OCI-M1 (cell line): ENCODE measurements at regions not wholly inside any gene's neighbourhood (a gene's known extent, or its start where the extent isn't known, plus 50 kb on each side); places are given as distances from the start of the nearest gene placed in this dataset.

Source experiments
- DNase-seq: peaks from one replicate; lab custom pipeline; 2025; lab: John Stamatoyannopoulos, UW

DNA sequence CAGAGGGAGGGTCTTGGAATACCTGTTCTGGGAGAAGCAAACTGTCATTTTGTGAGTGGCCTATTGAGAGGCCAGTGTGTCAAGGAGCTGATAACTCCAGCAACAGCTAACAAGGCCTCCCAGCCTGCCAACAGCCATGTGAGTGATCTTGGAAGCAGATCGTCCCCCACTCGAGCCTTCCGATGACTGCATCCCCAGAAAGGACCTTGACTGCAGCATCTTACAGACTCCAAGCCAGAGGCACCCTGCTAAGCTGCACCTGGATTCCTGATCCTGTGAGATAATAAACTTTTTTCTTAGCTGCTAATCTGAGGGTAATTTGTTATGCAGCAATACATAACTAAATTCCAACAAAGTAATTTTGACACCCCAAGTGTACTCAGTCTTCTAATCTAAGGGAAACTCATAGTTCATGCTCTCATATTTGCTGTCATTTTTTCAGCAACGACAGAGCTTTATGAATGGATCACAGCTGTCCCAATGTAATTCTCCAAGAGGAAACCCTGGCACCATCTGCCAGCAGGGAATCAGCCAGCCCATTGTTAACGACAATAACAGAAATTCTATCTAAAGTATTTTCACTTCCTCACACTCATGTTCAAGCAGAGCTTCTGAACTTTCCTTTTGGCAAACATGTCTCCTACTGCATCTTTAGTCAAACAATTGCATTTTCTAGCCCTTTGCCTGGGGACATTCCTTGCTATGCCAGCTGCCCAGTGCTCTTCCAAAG is 470.2 kb upstream of the BTBD3 start:
- no peak for DNase-seq

DNA sequence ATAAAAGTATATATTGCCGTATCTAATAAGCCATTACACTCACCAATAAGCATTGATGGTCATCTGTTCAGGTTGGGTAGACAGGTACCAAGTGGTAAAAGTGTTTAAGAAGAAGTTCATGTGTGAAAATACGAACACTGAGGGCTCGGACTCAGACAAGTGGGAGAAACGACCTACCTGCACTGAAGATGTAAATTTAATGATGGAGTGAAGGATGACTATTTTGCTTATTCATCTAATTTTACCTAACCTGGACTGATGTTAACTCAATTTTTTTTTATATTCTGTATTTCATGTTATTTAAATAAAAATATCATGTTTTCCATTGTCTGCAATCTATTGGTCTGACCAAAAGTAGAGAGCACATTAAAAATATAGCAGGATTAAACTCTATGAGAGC is 469.1 kb upstream of the BTBD3 start:
- no peak for DNase-seq

DNA sequence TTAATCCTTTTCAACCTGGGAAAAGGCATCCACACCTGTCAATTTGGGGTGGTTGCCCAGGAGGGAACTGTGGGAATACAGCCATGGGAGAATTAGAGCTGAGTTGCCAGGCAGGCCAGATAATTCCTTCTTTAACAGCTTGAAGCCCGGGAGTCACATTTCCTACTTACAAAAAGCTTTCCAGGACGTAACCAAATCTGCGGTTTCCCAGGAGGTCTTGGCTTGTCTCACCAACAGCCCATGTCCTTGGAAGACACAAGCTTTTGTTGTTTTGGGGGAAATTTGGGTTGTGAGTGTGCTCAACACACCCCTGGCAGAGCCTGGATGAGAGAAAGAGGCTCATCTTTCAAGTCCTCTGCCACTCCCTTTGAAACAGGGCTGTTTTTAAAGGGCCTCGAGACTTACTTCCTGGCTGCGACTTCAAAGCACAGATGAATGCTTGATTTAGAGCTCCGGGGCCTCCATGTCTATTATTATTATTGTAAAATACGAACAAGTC is 465.9 kb upstream of the BTBD3 start:
- DNase-seq: no peak

DNA sequence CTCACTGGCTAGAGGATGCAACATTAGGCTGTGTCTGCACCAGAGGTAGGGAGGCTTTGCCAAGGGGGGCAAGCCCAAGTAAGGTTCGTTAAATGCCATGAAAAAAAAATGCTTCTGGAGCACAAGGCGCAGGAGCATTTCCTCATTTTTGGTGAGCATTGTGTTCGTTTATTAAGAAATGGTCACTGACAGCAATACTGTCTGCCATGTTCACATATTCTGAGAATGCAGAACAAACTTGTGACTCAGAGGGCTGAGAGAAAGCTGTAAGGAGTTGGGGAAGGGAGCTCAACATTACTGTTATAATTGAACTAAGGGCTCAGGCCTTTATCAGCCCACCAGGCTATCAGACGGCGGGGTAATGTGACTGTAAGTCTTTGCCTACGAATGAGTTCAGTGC is 465.4 kb upstream of the BTBD3 start:
- no peak for DNase-seq

DNA sequence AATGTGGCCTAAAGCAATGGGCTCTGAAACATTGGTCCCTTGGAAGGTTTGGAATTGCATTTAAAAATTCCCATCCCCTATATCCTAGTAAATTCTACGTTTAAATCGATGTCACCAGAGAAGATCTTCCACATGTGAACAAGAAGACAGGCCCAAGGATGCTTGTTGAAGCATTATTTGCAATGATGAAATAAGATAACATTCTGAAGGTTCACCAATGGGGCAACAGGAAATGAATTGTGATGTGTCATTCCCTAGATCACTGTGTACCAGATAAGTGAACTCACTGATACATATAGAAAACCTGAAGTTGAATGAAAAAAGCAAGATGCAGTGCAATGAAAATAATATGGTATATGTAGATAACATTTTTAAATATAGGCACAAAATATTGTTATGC is 464.3 kb upstream of the BTBD3 start:
- peak; percentile 59 for DNase-seq

DNA sequence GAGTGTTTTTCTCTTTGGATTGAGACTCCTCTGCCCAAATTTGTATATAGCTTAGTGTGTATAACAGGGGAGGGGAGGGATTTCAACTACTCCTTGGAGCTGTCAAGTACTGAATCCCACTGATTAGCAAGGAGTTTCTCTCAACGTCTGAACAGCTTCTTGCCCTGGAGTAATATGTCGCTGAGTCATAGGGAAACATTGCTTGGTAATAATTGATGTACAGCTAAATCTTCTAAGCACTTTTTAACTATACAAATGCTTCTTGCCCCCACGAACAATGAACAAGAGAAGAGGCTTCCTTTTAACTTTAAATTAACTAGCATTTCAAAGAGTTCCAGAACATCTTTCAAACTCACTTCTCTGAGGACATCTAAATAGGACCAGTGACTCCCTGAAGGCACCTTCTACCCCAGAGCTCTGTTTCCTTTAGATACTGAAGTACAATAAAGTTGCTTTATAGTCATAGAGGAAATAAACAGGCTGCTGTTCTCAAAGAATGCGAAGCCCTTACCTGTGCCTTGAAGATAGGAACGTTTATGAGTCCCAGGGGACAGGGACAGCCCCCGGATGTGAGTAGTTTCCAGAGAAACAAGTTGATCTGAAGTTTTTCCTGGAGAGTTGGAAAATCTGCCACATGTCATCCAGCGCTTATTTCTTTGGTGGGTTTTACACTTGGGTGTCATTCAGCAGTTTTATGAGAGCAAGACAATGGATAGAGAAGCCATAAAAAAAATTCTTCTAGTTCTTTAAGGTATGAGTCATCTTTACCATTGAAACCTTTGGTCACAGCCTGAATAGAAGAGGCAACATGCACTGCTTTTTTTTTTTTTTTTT is 462.5 kb upstream of the BTBD3 start:
- peak; percentile 40 for DNase-seq

DNA sequence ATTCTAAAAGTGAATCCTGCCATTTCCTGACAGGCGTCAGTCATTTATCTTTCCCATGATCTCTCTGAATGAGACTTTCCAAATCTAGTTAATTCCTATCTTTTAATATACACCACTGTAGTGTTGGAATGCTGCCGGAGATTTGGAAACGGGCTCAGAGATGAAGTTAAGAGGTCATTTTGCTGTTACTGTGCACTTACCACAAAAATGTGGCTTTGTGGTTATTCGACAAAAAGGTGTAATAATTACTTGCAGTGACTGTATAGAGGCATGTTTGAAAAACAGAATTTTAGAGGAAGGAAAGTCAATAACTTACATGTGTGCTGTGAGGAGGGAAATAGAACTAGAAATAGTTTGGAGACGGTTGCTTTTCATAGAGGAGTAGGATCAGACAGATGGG is 460.2 kb upstream of the BTBD3 start:
- peak; percentile 9 for DNase-seq

DNA sequence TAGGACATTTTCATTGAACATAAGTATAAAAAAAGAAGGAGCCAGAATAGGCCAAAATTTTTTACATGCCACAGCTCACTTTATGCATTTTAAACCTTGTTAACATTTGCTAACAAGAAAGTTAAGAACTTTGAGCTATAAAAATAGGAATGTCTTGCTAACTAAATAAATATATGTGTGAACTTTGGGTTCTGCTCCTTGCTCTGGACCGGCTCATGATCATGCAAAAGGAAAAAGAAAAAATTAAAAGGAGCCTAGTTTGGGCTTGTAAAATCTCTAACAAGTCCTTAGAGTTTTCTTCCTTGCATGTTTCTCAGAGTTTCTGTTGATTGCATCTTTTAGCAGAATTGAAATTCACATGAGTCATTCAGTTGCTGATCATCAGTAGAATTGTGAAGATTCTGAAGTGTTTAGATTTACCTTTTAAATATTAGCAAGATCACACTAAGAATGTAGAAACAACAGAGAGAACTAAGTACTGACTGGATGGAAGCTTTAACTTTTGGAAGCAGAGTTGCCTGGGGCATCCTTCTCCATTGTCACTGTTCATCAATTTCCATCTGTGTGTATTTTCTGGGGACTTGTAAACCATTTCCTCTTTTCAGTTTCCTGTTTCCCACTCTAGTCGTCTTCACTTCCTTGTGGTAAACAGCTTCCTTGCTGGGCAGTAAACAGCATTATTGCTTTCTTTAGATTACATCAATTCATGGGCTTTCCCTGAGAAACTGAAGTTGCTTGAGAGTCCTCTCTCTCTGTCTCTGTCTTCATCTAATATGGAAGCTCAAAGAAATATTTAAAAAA is 458.4 kb upstream of the BTBD3 start:
- DNase-seq: peak; percentile 71

DNA sequence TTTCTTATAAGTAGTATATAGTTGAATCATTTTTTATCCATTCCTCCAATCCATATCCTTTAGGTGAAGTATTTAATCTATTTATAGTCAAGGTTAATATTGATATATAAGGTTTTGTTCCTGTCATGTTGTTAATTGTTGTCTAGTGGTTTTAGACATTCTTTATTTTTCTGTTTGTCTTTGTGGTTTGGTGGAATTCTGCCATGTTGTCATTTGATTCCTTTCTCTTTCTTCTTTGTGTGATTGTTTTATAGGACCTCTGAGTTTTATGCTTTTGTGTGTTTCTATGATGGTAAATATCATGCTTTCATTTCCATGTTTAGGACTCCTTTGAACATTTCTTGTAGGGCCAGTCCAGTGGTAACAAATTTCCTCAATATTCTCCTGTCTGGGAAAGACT is 450.3 kb upstream of the BTBD3 start:
- no peak for DNase-seq

DNA sequence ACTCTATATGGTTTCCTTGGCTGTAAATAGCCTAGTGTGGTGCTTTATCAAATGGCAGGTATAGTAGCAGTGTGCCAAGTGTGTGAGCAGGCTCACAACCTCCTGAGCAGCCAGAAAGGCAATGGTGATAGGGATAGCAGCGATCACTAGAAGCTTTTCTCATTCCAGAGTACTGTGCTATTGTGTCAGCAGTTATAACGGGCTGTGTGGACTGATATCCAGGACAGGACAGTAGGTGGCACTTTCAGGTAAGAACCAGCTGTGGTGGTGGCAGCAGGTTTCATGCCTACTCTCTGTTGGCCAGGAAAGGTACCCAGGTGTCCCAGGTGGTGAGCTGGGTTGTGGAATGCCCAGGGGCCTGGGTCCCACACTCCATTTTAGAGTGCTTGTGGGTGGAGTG is 448.8 kb upstream of the BTBD3 start:
- no peak for DNase-seq

DNA sequence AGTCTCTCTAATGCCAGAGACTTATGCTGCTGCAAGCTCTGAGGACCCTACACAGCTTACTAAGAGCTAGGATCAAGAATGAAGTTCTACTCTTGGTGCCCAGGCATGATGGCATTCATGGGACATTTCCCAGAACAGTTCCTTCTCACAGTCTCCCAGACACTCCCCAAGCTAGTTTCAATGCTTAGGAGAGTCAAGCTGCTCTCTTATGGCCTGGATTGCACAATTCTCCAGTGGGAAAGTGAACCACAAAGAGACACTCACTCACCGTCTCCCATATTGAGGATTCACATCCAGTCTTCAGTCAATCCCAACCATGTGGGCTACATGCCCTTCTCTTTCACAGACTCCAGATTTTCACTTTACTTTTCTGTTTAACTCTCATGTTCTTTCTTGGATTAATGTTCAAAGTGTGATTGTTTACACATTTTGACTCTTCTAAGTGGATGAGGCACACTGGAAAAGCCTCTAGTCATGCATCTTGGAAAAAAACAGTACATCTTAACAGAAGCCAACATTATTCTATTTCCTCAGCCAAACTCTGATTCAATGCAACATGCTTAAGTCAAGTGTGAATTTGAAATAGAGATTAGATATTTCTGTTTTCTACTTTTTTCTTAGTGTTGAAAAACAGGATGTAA is 447.8 kb upstream of the BTBD3 start:
- no peak for DNase-seq

DNA sequence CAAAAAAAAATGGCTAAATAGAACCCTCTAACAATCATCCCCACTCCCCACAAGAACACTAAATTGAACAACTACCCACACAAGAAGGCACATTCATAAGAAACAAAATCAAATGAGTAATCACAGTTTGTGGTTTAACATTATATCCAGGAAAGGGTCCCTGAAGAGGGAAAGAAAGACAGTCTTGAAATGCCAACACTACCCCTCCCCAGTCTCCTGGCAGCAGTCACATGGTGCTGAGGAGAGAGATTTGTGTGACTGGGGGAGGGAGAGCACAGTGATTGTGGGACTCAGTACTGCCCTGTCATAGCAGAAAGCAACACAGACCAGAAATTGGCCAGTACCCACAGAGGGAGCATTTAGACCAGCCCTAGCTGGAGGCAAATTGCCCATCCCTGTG is 443.7 kb upstream of the BTBD3 start:
- no peak for DNase-seq

DNA sequence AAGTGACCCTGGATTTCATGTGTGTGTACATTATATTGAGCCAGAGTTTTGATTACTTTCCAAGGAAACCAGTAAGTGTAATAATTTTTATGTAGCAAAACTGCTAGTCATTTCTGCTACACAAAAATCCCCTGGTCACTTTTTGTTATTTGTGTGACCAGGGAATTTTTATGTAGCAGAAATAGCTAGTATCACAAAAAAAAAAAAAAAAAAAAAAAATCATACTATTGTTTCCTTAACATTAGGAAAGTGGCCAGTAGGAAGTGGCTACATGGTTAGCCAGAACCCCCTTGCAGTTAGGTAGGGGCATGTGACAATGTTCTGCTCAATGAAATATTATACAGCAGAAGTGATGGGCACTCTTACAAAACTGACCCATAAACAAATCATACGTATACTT is 434.0 kb upstream of the BTBD3 start:
- no peak for DNase-seq

DNA sequence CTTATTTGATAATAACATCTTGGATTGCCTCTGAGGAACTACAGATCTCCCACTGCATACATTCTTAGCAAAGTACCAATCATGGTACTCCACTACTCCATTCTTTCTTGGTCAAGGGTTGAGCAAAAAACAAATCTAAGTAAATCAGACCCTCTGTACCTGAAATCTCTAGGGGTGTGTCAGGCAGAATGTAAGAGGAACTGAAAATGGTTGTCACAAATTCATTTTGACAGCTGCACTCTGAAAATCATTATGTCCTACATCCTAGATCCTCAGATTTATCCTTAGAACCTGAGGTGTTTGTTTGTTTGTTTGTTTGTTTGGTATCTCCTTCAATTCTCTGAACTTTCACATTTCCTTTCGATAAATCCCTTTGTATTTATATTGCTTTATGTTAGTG is 433.2 kb upstream of the BTBD3 start:
- no peak for DNase-seq

DNA sequence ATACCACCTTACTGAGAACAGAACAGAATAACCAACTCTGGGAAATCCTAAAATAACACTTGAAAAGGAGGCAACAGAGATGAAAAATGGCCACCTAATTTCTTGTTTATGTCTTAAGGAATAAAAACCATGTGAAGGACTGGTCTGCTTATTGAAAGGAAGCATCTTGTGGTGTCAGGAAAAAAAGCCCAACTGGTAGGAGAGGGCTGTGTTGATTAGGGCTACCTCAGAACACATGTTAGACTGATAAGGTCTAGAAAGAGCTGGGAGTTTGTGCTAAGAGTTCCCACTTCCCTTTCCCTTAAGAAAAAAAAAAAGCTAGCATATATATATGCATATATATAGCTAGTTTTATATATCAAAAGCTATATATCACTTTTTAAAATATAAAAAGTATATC is 425.3 kb upstream of the BTBD3 start:
- DNase-seq: peak; percentile 93

DNA sequence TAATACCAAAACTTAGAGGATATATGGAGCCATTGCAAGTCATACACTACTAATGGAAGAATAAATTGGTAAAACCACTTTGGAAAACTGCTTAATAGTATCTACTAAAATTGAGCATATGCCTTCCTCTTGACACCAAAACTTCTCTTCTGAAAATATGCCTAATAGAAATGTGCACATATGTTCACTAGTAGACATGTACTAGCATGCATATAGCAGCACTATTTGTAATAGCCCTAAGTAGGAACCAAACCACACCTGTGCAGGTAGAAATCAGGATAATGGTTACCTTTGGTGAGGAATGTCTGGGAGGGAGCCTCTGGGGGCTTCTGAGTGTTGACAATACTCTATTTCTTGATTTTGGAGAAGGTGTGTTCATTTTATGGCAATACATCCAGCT is 424.8 kb upstream of the BTBD3 start:
- DNase-seq: no peak

DNA sequence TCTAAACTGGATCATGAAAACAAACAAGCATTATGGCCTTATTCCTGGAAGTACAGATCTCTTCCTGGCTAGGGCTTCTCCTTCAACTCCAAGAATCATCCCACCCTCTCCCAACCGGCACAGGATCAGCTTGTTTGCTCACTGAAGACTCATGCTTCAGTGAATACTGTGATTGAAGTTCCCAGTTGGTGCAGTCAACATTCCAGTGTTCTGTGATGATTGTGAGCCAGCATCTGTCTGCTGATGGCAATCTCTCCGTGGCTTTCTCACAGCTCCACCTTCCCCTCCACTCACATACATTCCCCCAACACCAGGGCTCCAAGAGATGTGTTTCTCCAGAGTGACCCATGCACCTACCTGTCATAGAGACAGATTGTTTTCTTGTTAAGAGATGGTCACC is 421.3 kb upstream of the BTBD3 start:
- DNase-seq: no peak

DNA sequence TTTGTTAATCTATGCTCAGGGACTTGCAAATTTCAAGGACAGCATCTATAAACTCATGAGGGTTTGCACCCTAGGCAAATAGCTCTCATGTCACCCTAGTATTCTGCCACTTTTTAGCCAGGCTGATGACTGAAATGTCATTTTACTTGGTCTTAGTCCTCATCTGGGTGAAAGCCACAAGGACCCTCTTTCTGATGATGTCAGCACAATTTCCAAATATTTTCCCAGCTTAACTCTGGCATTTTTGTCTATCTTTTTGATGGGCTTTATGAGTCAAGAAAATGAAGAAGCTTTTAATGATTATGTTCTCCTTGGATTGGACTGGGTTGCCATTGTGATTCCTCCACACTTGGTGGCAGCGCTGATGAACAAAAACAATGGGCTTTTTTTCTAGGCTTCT is 420.1 kb upstream of the BTBD3 start:
- peak; percentile 26 for DNase-seq

DNA sequence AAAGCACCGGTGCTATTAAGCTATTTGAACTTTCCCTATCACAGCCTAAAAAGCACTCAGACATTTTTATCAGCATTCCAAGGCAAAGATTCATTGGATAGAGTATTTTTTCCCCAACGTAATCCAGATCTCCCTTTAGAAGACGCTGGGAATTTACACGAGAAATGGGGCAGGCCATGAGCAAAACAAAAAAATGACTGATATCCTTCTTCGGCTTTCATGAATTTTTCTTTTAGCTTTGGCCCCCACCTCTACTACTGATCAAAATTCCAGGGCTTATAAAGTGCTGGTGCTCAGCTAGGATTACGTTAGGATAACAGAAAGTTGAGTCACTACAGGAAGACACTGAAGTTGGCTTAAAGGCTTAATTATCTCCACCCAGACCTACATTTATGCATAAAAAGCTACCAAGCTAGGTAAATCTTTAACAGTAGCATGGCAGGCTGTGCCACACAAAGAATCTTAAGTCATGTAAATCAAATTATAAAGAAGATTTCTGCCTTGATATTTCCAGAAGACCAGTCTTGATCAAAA is 418.5 kb upstream of the BTBD3 start:
- no peak for DNase-seq

DNA sequence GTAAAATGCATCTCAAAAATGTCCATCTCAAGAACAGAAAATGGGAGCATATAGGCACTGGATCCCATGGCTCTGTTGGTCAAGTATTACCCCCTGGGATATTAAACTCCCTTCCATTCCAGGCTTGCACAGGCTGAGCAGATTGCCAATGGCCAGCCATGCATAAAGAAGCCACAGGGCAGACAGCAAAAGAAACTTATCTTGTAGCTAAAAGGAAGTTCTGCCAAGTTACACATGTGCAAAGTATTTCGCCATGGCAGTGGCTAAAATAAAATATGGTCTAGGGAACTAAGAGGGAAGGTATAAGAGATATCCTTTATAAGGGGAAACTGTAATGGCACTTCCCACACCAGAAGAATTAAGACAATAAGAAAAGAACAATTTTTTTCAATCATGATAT is 415.6 kb upstream of the BTBD3 start:
- peak; percentile 70 for DNase-seq

DNA sequence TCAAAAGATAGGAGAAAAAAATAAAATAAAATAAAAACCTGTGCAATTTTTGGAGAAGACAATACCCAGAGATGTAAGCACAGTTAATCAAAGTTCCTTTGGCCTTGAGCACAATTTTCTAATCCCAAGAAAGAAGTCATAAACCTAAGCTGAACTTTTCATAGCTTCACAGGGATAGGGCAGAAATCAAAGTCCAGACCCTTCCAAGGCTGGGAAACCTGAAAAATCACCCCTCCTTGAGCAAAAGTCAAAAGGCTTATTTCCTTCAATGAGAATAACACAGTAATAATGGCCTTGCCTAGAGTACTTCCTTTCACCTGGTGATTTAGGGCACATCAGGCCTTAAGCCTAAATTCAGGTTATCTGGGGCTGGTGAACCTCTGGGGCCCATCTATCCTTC is 415.0 kb upstream of the BTBD3 start:
- DNase-seq: no peak

DNA sequence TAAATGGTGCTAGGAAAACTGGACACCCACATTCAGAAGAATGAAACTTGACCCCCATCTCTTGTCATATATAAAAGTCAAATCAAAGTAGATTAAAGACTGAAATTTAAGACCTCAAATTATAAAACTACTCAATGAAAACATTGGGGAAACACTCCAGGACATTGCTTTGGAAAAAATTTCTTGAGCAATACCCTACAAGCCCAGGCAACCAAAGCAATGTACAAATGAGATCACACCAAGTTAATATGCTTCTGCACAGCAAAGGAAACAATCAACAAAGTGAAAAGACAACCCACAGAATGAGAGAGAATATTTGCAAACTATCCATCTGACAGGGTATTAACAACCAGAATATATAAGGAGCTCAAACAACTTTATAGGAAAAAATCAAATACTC is 407.9 kb upstream of the BTBD3 start:
- DNase-seq: no peak
